SK-N-SH (cell line): ENCODE measurements at regions not wholly inside any gene's neighbourhood (a gene's known extent, or its start where the extent isn't known, plus 50 kb on each side); places are given as distances from the start of the nearest gene placed in this dataset.

Experiments
- CTCF ChIA-PET: fragments of 300-600, 350-600 bp; formaldehyde crosslinking; extraction: SDS; loops from one replicate; lab custom pipeline; 2021; lab: Yijun Ruan, JAX
- POLR2A ChIA-PET: fragments of 350-600 bp; sonication (Branson Sonifier 250); formaldehyde crosslinking; extraction: SDS; loops from one replicate; lab custom pipeline; 2020; ENCODE audit warnings: antibody characterized with exemption, inconsistent platforms; lab: Yijun Ruan, JAX
- DNase-seq: peaks from one replicate; pipeline ENCODE4 v3.0.0; 2012
- H2AFZ ChIP-seq: fragments of 200-600 bp; sonication (generic); 2 replicates; pipeline ENCODE4 v1.8.1; 2016; ENCODE audit warnings: antibody characterized with exemption, mild to moderate bottlenecking, low read depth
- H3F3A ChIP-seq: fragments of 200-600 bp; sonication (generic); replicated peaks from 2 replicates; pipeline ENCODE3; 2016; ENCODE audit warnings: antibody characterized with exemption, mild to moderate bottlenecking; ENCODE audit not compliant: insufficient read depth
- H3K27ac ChIP-seq, 2 experiments: fragments of 200-500 bp in 1 of 2; fragments of 200-600 bp in 1 of 2; sonication (Bioruptor generic) in 1 of 2; sonication (generic), shearing (Covaris generic) in 1 of 2; 2 replicates each; pipeline versions ENCODE4 v1.5.1 to v1.6.1; 2014 to 2016; ENCODE audit warnings: low read depth in 2 of 2, inconsistent platforms in 1 of 2, low read length in 1 of 2, mild to moderate bottlenecking in 1 of 2, mixed read lengths in 1 of 2
- H3K27me3 ChIP-seq: fragments of 200-600 bp; sonication (generic), shearing (Covaris generic); 2 replicates; pipeline ENCODE4 v1.6.1; 2016; ENCODE audit warnings: mixed run types; ENCODE audit not compliant: insufficient read depth
- H3K36me3 ChIP-seq, 2 experiments: fragments of 200-500 bp in 1 of 2; fragments of 200-600 bp in 1 of 2; sonication (Bioruptor generic) in 1 of 2; sonication (generic) in 1 of 2; replicated peaks in 1 of 2; 2 replicates each; pipeline versions ENCODE3 to v1.5.1; 2014 to 2016; ENCODE audit warnings: low read length in 1 of 2, mild to moderate bottlenecking in 1 of 2; ENCODE audit not compliant: insufficient read depth in 2 of 2, control insufficient read depth in 1 of 2
- H3K4me1 ChIP-seq, 2 experiments: fragments of 200-500 bp in 1 of 2; fragments of 200-600 bp in 1 of 2; sonication (Bioruptor generic) in 1 of 2; sonication (generic), shearing (Covaris generic) in 1 of 2; 2 replicates each; pipeline versions ENCODE4 v1.5.1 to v1.6.1; 2014 to 2016; ENCODE audit warnings: low read depth in 1 of 2, low read length in 1 of 2, mixed run types in 1 of 2; ENCODE audit not compliant: insufficient read depth in 2 of 2, control insufficient read depth in 1 of 2
- H3K4me2 ChIP-seq: fragments of 200-600 bp; sonication (generic), shearing (Covaris generic); 2 replicates; pipeline ENCODE4 v1.6.1; 2017; ENCODE audit warnings: mixed run types
- H3K4me3 ChIP-seq, 2 experiments: fragments of 200-500 bp in 1 of 2; fragments of 200-600 bp in 1 of 2; sonication (Bioruptor generic) in 1 of 2; sonication (generic), shearing (Covaris generic) in 1 of 2; 2 replicates each; pipeline versions ENCODE4 v1.5.1 to v1.8.1; 2014 to 2016; ENCODE audit warnings: low read depth in 2 of 2, inconsistent platforms in 1 of 2, low read length in 1 of 2, mild to moderate bottlenecking in 1 of 2, mixed read lengths in 1 of 2, moderate library complexity in 1 of 2
- H3K79me2 ChIP-seq: fragments of 200-600 bp; sonication (generic); 2 replicates; pipeline ENCODE4 v1.8.1; 2017; ENCODE audit warnings: mild to moderate bottlenecking; ENCODE audit not compliant: insufficient read depth
- H3K9ac ChIP-seq: fragments of 200-600 bp; sonication (generic); 2 replicates; pipeline ENCODE4 v1.6.1; 2017; ENCODE audit warnings: mixed run types
- H3K9me2 ChIP-seq: fragments of 200-600 bp; sonication (generic); 2 replicates; pipeline ENCODE4 v1.6.1; 2017; ENCODE audit warnings: mixed run types
- H3K9me3 ChIP-seq: fragments of 200-600 bp; sonication (generic); 2 replicates; pipeline ENCODE4 v1.6.1; 2017; ENCODE audit warnings: mixed run types, mild to moderate bottlenecking, moderate library complexity
- H4K20me1 ChIP-seq: fragments of 200-600 bp; sonication (generic); 2 replicates; pipeline ENCODE4 v1.6.1; 2017; ENCODE audit warnings: mild to moderate bottlenecking, mixed run types; ENCODE audit not compliant: insufficient read depth
- EZH2phosphoT487 ChIP-seq: fragments of 200-600 bp; sonication (generic); IDR thresholded peaks from 2 replicates; pipeline ENCODE4 v1.6.1; 2017; ENCODE audit warnings: low read depth, mixed run types, mild to moderate bottlenecking, antibody characterized with exemption, moderate library complexity, borderline replicate concordance
- POLR2AphosphoS5 ChIP-seq: IDR thresholded peaks from 2 replicates; pipeline ENCODE4 v1.6.1; 2012; ENCODE audit warnings: low read depth, low read length
- RFX5 ChIP-seq: IDR thresholded peaks from 2 replicates; pipeline ENCODE4 v1.6.1; 2012; ENCODE audit warnings: mild to moderate bottlenecking, improper control_type of control experiment, low read length
- TEAD4 ChIP-seq: IDR thresholded peaks from 2 replicates; pipeline ENCODE4 v1.4.0; 2012; ENCODE audit warnings: mild to moderate bottlenecking, borderline replicate concordance; ENCODE audit not compliant: insufficient read depth
- WGBS: methylation state at CpG from one replicate; pipeline ENCODE4 v1.1.6; 2017; ENCODE audit warnings: low lambda C conversion rate; 5-methylcytosine and 5-hydroxymethylcytosine counted together
- small RNA-seq, 7 experiments: library from RNA; depleted of rRNA; stranded (forward); fragments of <200 nt; gene quantifications; one replicate each; pipeline ENCODE3, GENCODE V24; 2012
- TF ChIP-seq, protein P1 (sequence below): IDR thresholded peaks from 2 replicates; pipeline ENCODE4 v1.6.1; 2012; ENCODE audit warnings: mild to moderate bottlenecking, low read depth, low read length, moderate library complexity

DNA sequence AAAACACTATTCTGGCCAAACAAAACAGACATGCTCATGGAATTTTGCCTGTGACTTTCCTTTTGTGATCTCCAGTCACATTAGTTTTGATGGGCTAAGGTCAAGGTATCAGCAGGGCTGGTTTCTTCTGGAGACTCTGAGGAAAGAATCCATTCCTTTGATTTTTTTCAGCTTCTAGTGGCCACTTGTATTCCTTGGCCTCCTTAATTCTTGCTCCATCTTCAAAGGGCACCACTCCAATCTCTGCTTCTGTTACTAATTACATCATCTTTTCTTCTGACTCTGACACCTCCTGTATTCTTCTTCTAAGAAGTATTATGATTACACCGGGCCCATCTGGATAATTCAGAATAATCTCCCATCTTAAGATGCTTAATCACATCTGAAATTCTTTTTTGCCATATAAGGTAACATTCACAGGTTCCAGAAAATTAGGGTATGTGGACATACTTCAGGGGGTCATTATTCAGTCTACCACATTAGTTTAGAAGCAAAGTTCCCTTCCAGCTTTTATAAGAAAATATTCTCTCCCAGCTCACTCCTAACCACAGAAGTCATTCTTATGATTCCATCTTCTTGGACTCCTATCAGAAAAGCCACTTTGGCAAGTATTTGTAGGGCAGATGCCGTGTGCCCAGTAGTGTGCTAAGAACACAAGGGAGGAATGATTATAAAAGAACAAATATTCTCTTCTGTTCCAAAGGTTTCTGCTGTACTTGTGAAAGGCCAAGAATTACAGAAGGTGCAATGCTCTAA lies 56.4 kb upstream of the FSHB start:
- H3K27me3 ChIP-seq = no peaks in the 10 kb centered on the region; the same call in 1 of the 2 replicates
- no peaks in the 10 kb centered on the region for H3K9me2 ChIP-seq
- no peak for DNase-seq
- no peaks in the 10 kb centered on the region for H3K9me3 ChIP-seq
- no peak overlapping the region for H3K4me3 ChIP-seq
- H3K4me2 ChIP-seq = no peak overlapping the region
- CTCF ChIA-PET = interaction anchor here (0.8 kb wide), 1 partner anchor 22 kb away, joined by 4 read pairs; no protein-coding TSS in a partner anchor
- no peak overlapping the region for H3K27ac ChIP-seq
- no peak overlapping the region for H2AFZ ChIP-seq
- TF ChIP-seq EZH2phosphoT487 = no peak
- TF ChIP-seq RFX5 = no peak
- TF ChIP-seq TEAD4 = no peak
- TF ChIP-seq POLR2AphosphoS5 = no peak
- TF ChIP-seq, protein P1, sequence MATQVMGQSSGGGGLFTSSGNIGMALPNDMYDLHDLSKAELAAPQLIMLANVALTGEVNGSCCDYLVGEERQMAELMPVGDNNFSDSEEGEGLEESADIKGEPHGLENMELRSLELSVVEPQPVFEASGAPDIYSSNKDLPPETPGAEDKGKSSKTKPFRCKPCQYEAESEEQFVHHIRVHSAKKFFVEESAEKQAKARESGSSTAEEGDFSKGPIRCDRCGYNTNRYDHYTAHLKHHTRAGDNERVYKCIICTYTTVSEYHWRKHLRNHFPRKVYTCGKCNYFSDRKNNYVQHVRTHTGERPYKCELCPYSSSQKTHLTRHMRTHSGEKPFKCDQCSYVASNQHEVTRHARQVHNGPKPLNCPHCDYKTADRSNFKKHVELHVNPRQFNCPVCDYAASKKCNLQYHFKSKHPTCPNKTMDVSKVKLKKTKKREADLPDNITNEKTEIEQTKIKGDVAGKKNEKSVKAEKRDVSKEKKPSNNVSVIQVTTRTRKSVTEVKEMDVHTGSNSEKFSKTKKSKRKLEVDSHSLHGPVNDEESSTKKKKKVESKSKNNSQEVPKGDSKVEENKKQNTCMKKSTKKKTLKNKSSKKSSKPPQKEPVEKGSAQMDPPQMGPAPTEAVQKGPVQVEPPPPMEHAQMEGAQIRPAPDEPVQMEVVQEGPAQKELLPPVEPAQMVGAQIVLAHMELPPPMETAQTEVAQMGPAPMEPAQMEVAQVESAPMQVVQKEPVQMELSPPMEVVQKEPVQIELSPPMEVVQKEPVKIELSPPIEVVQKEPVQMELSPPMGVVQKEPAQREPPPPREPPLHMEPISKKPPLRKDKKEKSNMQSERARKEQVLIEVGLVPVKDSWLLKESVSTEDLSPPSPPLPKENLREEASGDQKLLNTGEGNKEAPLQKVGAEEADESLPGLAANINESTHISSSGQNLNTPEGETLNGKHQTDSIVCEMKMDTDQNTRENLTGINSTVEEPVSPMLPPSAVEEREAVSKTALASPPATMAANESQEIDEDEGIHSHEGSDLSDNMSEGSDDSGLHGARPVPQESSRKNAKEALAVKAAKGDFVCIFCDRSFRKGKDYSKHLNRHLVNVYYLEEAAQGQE = no peak
- TF ChIP-seq, all 33 proteins: peak for 0
- 2% methylated on average over 2 of the region's 2 CpGs for WGBS
- Histone ChIP-seq H4K20me1 (no peaks in the 10 kb centered on the region), H3K79me2 (no peaks in the 10 kb centered on the region), H3F3A (no peaks in the 10 kb centered on the region), H3K4me1 (no peaks in the 10 kb centered on the region; a peak in 1 of 4 replicates), H3K9ac (no peak overlapping the region), H3K36me3 (no peaks in the 10 kb centered on the region)
- POLR2A ChIA-PET = no interaction called here

Small RNAs in the stretch of these regions (small RNA-seq; reads per million reads assigned to genes)
- gene AL358944.1 = 0 reads per million in 7 experiments
